GM10248 (cell line): ENCODE measurements at regions not wholly inside any gene's neighbourhood (a gene's known extent, or its start where the extent isn't known, plus 50 kb on each side); places are given as distances from the start of the nearest gene placed in this dataset.
A peak's percentile ranks its signal among the peaks of the same experiment; 100 is the strongest.

Experiments used
- CTCF ChIA-PET: fragments of 300-600 bp; sonication (Branson Sonifier 250); formaldehyde crosslinking; extraction: SDS; loops from one replicate; lab custom pipeline; 2021; ENCODE audit warnings: antibody characterized with exemption; lab: Yijun Ruan, JAX
- POLR2A ChIA-PET: fragments of 350-650 bp; sonication (Branson Sonifier 250); formaldehyde crosslinking; extraction: SDS; loops from one replicate; lab custom pipeline; 2020; ENCODE audit warnings: antibody characterized with exemption; lab: Yijun Ruan, JAX
- DNase-seq: peaks from one replicate; pipeline ENCODE4 v3.0.0; 2012; ENCODE audit errors: extremely low spot score
- TF ChIP-seq, protein P1 (sequence below): IDR thresholded peaks from 2 replicates; pipeline ENCODE4 v1.5.1; 2012; ENCODE audit warnings: mild to moderate bottlenecking, low read depth; ENCODE audit errors: extremely low read depth, missing control alignments, control extremely low read depth

DNA sequence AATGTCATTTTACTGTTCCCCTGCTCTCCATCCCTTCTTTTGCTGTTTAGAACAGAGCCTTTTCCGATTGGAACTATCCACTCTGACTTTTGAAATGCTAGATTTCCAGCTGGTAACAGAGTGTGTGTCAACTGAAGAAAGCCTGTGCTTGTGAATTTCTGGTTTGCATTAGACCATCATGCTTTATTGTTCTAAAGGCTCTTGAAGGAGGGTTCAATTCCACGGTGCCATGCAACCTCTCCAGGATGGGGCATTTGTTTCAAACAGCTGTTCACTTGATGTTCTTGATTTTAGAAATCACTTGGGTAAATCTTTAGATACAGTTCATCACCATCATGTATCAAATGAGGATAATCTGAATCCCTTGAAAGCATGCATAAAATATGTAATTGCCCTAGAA, 156.7 kb downstream of the QPCT start:
- TF ChIP-seq, protein P1, sequence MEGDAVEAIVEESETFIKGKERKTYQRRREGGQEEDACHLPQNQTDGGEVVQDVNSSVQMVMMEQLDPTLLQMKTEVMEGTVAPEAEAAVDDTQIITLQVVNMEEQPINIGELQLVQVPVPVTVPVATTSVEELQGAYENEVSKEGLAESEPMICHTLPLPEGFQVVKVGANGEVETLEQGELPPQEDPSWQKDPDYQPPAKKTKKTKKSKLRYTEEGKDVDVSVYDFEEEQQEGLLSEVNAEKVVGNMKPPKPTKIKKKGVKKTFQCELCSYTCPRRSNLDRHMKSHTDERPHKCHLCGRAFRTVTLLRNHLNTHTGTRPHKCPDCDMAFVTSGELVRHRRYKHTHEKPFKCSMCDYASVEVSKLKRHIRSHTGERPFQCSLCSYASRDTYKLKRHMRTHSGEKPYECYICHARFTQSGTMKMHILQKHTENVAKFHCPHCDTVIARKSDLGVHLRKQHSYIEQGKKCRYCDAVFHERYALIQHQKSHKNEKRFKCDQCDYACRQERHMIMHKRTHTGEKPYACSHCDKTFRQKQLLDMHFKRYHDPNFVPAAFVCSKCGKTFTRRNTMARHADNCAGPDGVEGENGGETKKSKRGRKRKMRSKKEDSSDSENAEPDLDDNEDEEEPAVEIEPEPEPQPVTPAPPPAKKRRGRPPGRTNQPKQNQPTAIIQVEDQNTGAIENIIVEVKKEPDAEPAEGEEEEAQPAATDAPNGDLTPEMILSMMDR, result no peak
- CTCF ChIA-PET, result interaction anchor here (1.0 to 2.2 kb wide), 5 partner anchors 12 to 36 kb away, joined by 3 to 5 read pairs (median 3); no protein-coding TSS in a partner anchor
- POLR2A ChIA-PET, result no interaction called here
- DNase-seq, result no peak

DNA sequence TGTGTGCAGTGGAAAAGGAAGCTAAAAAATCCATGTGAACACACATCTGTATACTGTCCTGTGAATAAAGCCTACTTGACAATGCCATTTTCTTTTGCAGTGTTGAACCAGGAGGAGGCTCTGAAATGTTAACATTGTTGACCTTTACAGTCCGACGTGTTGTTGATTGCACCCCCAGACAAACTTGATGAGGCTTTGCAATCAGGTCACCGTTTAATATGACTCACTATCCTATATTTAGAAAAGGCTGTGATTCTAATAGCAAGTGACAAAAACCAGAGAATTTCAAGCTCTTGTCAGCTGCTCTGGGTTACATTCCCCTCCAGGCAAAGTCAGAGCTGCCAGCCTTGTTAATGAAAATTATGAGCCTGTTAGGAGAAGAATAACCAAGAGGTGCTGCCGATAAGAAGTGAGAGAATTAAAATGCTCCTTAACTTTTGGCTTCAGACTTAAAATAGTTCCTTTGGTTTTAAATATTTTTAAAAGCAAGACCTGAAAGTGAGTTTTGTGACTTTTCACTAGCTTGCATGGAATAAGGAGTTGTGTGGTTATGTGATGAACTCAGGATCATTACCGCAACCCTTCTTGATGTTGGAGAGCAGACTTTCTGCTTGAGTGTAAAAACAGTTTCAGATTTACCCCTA, 162.1 kb downstream of the QPCT start:
- TF ChIP-seq, protein P1, result no peak
- ChIA-PET POLR2A (no interaction called here), CTCF (interaction anchor here (1.3 to 2.1 kb wide), 2 partner anchors 9 to 295 kb away, joined by 3 to 7 read pairs; no protein-coding TSS in a partner anchor)
- DNase-seq, result peak; percentile 8

DNA sequence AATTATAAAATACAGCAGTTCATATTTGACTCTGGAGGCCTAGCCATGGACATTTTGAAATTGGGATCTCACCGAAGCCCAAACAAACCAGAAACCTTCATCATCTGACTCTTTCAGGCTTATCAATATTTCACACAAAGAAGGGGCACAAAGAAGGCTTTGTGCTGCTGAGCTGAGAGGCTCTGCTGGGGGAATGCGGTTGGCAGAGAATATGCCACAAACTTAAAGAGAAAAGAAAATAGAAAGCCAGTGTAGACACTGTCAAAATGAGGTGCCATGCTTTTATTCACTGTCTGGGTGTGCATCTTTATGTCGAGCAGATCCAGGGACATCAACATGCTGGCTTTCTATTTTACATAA, 162.6 kb downstream of the QPCT start:
- ChIA-PET CTCF (interaction anchor here (1.3 to 2.1 kb wide), 2 partner anchors 8 to 295 kb away, joined by 3 to 7 read pairs; no protein-coding TSS in a partner anchor), POLR2A (no interaction called here)
- DNase-seq, result no peak
- TF ChIP-seq, protein P1, result no peak

DNA sequence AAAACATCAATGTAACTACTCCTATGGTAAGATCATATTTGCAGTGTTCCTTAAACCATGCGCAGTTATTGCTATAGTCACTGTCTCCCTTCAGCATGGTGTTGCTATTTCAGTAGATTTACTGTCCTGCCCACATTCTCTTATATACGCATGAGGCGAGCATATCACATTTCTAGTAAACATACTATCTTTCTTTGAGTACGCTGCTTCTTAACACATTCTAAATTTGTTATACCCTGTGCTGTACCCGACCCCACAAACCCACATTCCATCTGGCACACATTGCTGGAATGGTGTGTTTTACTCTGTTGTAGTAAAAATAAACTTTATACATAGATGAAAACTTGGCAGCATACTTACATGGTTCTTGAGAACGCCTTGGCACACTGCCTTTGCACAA, 163.3 kb downstream of the QPCT start:
- ChIA-PET CTCF (interaction anchor here (2.1 kb wide), 1 partner anchor 8 kb away, joined by 7 read pairs; no protein-coding TSS in a partner anchor), POLR2A (no interaction called here)
- TF ChIP-seq, protein P1, result no peak
- DNase-seq, result no peak

DNA sequence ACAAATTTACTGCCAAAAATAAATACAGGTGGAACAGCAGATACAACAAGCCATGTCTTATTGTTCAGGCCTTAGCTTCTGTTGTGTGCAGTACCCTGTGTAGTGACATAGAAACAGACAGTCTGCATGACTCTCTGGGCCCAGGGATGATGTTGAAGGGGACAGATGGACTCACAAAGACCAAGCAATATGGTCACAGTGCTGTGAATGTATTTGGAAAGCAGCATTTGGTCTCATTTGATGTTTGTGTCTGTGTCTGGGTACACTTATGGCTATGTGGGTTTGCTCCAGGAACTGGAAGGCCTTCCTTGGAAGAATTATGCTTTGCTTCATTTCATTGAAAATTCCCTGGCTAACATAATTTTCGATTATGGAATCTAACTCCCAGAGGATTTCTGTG, 158.5 kb downstream of the CDC42EP3 start:
- DNase-seq, result no peak
- ChIA-PET CTCF (interaction anchor here (1.5 kb wide), 1 partner anchor 97 kb away, joined by 4 read pairs; no protein-coding TSS in a partner anchor), POLR2A (no interaction called here)
- TF ChIP-seq, protein P1, result no peak

DNA sequence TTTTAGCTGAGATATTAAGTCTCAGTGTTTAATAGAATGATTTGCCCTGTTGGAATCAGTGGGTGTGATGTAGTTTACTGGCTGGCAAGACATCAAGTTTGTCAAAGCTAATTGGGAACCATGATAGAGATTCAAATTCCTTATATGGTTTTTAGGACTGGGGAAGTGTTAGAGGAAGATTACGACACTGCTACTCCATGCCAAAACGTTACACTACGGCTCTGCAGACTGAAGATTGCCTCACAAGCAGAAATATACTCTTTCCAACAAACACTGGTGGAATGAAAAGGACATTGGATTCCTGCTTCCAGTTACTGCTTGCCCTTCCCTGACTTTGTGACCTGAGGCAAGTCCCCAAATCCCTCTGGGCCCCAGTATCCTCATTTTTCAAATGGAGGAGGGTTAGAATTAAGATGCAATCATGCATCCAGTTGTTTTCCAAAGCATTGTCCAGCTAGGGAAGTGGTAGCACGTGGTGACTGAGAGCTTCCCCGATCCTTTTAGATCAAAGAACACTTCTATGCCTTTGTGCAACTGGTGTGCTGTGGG, 147.6 kb downstream of the CDC42EP3 start:
- ChIA-PET CTCF (interaction anchor here (0.8 to 2.5 kb wide), 14 partner anchors 9 to 354 kb away, joined by 3 to 13 read pairs (median 4); no protein-coding TSS in a partner anchor), POLR2A (no interaction called here)
- no peak for DNase-seq
- TF ChIP-seq, protein P1, result no peak
